ENCODE measurements at regions not wholly inside any gene's neighbourhood (a gene's known extent, or its start where the extent isn't known, plus 50 kb on each side); places are given as distances from the start of the nearest gene placed in this dataset.

GRCh38 chr4:123055943-123056342 is 133.5 kb upstream of the NUDT6 start:
- no peak for TF ChIP-seq CTCF (IDR thresholded peaks at IDR 0.05; ENCODE audit: unreplicated experiment)
- Mint-ChIP-seq H3K27me3 (ENCODE audit: insufficient read depth, unreplicated experiment) (no peaks in the 10 kb centered on the region), H3K4me3 (ENCODE audit: unreplicated experiment) (no peak overlapping the region), H3K36me3 (ENCODE audit: insufficient read depth, unreplicated experiment) (peaks cover 6% of the 10 kb centered on the region), H3K27ac (ENCODE audit: low read depth, unreplicated experiment) (peak overlapping the region; percentile 31), H3K9me3 (ENCODE audit: unreplicated experiment) (peaks cover 10% of the 10 kb centered on the region), H3K4me1 (ENCODE audit: insufficient read depth, unreplicated experiment) (peaks cover 5% of the 10 kb centered on the region)
- CTCF ChIA-PET, result no interaction called here
- intact Hi-C loops (cut with micrococcal nuclease), result no loop called here
- peak; percentile 11 for DNase-seq (ENCODE audit: unreplicated experiment)
- BruUV-seq (replicated peaks), result no TSS peak
- POLR2A ChIA-PET, result interaction anchor here (1.2 kb wide), 1 partner anchor 9 kb away, joined by 3 read pairs; no protein-coding TSS in a partner anchor

GRCh38 chr4:123060039-123060770 is 137.8 kb upstream of the NUDT6 start:
- Mint-ChIP-seq H3K27ac (ENCODE audit: low read depth, unreplicated experiment) (no peak overlapping the region), H3K9me3 (ENCODE audit: unreplicated experiment) (no peaks in the 10 kb centered on the region), H3K27me3 (ENCODE audit: insufficient read depth, unreplicated experiment) (no peaks in the 10 kb centered on the region), H3K4me1 (ENCODE audit: insufficient read depth, unreplicated experiment) (peaks cover 15% of the 10 kb centered on the region), H3K4me3 (ENCODE audit: unreplicated experiment) (no peak overlapping the region), H3K36me3 (ENCODE audit: insufficient read depth, unreplicated experiment) (no peaks in the 10 kb centered on the region)
- ChIA-PET POLR2A (no interaction called here), CTCF (no interaction called here)
- no TSS peak for BruUV-seq (replicated peaks)
- intact Hi-C loops (cut with micrococcal nuclease), result no loop called here
- no peak for DNase-seq (ENCODE audit: unreplicated experiment)
- TF ChIP-seq CTCF (IDR thresholded peaks at IDR 0.05; ENCODE audit: unreplicated experiment), result no peak

GRCh38 chr4:123064390-123064789 is 142.0 kb upstream of the NUDT6 start:
- no TSS peak for BruUV-seq (replicated peaks)
- POLR2A ChIA-PET, result interaction anchor here (0.6 to 1.4 kb wide), 13 partner anchors 8 to 1127 kb away, joined by 3 to 5 read pairs (median 3); no protein-coding TSS in a partner anchor
- H3K27ac Mint-ChIP-seq (ENCODE audit: low read depth, unreplicated experiment), result peak overlapping the region; percentile 82
- no peaks in the 10 kb centered on the region for H3K36me3 Mint-ChIP-seq (ENCODE audit: insufficient read depth, unreplicated experiment)
- no peaks in the 10 kb centered on the region for H3K9me3 Mint-ChIP-seq (ENCODE audit: unreplicated experiment)
- H3K4me3 Mint-ChIP-seq (ENCODE audit: unreplicated experiment), result no peak overlapping the region
- no peak for TF ChIP-seq CTCF (IDR thresholded peaks at IDR 0.05; ENCODE audit: unreplicated experiment)
- DNase-seq (ENCODE audit: unreplicated experiment), result peak; percentile 96
- H3K27me3 Mint-ChIP-seq (ENCODE audit: insufficient read depth, unreplicated experiment), result no peaks in the 10 kb centered on the region
- intact Hi-C loops (cut with micrococcal nuclease), result no loop called here
- CTCF ChIA-PET, result interaction anchor here (0.5 to 0.8 kb wide), 2 partner anchors 35 to 128 kb away, joined by 3 to 4 read pairs; no protein-coding TSS in a partner anchor
- peaks cover 10% of the 10 kb centered on the region for H3K4me1 Mint-ChIP-seq (ENCODE audit: insufficient read depth, unreplicated experiment)

- no peak for DNase-seq (ENCODE audit: unreplicated experiment)
- POLR2A ChIA-PET, result no interaction called here
- H3K4me3 Mint-ChIP-seq (ENCODE audit: unreplicated experiment), result no peak overlapping the region
- intact Hi-C loops (cut with micrococcal nuclease), result no loop called here
- H3K4me1 Mint-ChIP-seq (ENCODE audit: insufficient read depth, unreplicated experiment), result peaks cover 10% of the 10 kb centered on the region
- no peaks in the 10 kb centered on the region for H3K27me3 Mint-ChIP-seq (ENCODE audit: insufficient read depth, unreplicated experiment)
- TF ChIP-seq CTCF (IDR thresholded peaks at IDR 0.05; ENCODE audit: unreplicated experiment), result no peak
- CTCF ChIA-PET, result no interaction called here
- no TSS peak for BruUV-seq (replicated peaks)
- H3K27ac Mint-ChIP-seq (ENCODE audit: low read depth, unreplicated experiment), result no peak overlapping the region
- no peaks in the 10 kb centered on the region for H3K9me3 Mint-ChIP-seq (ENCODE audit: unreplicated experiment)
- no peaks in the 10 kb centered on the region for H3K36me3 Mint-ChIP-seq (ENCODE audit: insufficient read depth, unreplicated experiment)
These were observed 145.7 kb upstream of the NUDT6 start for GRCh38 chr4:123068081-123068480.

Data from MCF 10A (cell line).